ENCODE measurements at regions not wholly inside any gene's neighbourhood (a gene's known extent, or its start where the extent isn't known, plus 50 kb on each side); places are given as distances from the start of the nearest gene placed in this dataset. TPM values are rescaled to one million over a fixed set of nuclear protein-coding genes. Genes with fewer than 3 reads are reported as not detected.

DNA sequence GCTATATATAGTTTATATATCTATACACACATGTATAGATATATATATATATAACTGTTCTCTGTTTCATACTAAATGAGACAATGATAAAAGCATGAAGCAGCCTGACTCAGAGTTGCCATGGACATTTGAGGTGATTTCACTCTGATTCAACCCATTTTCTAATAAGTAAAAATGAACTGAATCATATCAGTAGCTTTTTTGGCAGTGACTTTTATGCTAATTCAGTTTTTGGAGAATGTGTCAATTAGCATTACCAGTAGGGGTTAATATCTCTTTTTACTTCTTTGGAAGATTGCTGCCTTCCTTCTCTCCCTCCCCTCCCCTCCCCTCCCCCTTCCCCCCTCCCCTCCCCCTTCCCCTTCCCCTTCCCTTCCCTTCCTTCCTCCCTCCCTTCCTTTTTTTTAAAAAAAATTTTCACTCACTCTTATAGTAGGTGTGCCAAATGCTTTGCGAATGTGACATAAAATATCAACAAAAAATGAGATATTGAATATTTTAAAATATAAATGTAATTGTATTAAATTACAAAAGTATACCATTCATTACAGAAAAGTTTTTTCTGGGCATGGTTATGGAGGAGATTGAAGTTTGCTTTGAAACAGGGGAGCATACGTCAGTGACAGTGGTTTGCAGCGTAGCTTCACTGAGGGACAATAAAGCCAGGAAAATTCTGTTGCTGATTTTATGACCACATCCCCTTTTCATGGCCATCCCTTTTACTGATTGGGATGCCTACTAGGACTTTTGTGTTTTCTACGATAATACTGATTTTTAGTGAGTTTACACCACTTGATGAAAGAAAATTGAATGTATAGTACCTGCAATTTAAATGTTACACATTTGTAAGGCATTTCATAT is 64.0 kb upstream of the KLF6 start:
- DNase-seq (no peak), ATAC-seq (ENCODE audit: poor library complexity) (no peak)
- intact Hi-C loops (cut with DNase I), result no loop called here

DNA sequence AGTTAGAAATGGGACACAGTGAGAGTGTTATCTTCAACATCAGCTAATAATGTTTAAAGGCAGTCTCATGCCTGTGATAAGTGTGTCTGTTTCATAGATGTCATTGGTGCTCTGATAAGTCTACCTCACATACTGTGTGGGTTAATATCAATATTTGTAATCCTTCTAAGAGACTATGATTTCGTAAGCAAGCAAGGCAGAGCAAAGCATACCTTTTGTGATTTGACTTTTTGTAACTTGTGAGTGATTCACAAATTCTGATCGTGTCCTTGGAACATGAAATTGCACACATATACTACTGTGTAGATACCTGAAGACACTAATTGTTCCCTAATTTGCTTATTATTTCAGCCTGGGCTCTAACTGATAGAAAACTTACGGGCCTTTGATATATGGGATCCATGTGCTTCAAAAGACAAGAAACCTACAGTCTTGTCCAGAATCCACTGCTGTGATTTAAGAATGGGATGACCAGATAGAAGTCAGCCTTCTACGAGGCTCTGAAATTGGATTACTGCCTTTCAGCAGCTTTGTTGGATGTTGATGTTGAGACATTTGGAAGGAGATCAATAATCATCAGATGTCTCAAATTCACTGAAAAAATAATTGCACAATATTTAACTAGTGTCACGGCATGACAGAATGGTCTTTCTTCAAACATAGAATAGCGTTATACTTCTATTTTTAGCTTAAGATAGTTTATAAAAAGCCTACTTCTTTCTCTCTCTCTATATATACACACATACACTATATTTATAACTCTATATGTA is 63.2 kb upstream of the KLF6 start:
- intact Hi-C loops (cut with DNase I), result no loop called here
- DNase-seq, result no peak
- ATAC-seq (ENCODE audit: poor library complexity), result no peak

DNA sequence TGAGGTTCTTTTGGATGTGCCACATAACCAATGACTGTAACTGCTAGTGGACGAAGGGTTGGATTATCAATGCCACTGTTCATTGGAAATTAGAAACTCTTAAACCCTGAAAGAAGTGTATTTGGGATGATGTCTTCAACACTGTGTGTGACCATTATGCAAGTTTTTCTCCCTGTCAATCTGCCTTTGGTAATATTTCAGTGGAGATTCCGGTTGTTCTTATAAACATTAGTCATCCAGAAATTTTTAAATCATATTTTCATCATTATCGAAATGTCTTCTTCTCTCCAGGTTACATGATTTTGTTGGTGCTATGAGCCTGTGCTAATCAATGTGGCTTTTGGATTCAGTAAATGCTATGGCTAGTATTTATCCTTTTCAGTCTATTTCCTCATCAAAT is 61.7 kb upstream of the KLF6 start:
- intact Hi-C loops (cut with DNase I), result no loop called here
- no peak for DNase-seq
- ATAC-seq (ENCODE audit: poor library complexity), result no peak

DNA sequence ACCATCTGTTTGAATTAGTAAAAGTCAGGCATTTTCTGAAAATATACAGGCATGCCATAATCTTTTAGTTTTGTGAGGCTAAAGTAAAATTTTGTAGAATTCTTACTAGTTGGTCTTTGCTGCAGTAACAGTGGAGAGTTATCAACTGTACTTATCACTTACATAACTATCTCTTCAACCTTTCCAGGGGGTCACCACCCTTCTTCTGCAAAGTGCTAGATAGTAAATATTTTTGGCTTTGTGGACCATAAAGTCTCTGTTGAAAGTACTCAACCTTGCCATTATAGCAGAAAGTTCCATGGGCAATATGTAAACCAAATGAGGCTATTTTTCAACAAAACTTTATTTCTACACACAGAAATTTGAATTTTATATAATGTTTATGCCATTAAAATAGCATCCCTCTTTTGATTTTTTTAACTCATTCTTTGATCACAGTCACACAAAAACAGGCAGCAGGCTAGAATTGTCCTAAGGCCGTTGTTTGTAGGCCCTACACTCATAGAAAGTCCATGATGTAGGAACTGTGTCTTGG is 59.5 kb upstream of the KLF6 start:
- DNase-seq, result no peak
- ATAC-seq (ENCODE audit: poor library complexity), result no peak
- intact Hi-C loops (cut with DNase I), result no loop called here

DNA sequence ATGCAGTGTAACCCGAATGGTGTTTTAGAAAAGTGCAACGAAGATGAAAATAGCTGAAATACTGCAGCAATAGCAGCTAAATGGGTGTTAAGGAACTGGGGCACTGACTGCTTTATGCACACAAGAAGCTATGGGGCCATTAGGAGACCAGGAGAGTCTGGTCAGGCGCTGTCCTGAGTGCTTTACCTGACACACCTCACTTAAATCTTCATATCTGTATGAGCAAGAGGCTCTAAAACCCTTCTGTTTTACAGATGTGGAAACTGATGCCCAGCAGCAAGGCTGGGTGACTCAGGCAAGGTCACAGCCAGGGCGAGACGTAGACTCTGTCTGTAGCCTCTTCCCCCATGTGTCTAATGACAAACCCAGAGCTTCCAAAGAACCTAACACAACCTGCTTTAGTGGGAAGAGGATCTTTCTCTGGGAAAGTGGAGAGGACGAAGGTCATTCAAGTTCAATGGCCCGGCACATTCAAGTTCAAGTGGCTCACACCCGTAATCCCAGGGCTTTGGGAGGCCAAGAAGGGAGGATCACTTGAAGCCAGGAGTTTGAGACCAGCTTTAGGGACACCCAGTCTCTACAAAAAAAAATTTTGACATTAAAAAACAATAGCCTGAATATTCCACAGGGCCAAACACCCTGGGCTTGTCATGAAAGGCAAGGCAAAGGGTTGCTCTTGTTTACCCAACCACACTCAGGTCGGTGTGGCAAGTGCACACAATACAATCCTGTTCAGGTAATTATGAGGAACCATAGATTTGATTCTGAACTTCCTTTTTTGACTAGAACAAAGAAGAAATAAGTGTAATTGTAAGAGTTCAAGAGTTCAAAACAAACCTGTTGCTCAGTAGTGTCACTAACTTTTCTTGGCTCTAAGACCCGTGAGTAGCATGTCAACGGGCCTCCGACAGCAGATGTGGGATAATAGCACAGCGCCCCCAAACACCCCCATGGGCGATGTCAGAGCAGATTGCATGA is 53.7 kb upstream of the KLF6 start:
- DNase-seq (no peak), ATAC-seq (ENCODE audit: poor library complexity) (no peak)
- intact Hi-C loops (cut with DNase I), result no loop called here

DNA sequence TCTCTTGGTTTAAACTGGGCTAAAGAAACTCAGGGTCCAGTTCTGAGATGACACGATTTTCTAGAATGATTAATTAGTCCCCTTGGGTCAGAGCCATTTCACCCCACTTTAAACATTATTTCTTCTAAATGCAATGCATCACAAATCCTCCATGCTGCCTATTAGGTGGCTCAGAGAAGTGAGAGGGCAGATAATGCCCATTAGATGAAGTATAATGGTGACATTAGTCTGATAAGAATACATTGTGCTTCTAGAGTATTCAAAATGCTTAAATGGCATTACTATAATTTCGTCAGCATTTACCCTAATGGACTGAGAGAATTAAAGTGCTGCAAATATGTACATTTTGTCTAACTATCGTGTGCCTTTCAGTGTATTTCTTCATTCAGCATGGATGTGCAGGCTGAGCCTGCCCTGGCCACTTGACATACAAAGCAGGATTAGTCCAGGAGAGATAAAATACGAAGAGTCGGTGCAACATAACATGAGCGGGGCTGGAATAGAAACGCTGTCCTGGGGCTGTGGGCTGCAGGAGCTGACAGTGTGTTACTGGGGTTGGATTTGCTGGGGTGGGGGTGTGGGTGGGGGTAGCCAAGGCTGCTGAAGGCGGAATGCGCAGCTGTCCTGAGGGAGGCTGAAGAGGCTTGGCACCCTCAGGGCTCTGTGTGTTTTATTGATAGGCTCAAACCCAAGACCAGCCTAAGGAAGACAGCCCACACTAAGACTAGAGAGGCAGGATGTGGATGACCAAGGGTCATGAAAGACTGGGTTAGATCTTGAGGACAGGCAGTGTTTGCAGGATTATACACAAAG is 52.8 kb upstream of the KLF6 start:
- ATAC-seq (ENCODE audit: poor library complexity), result peak; percentile 54
- intact Hi-C loops (cut with DNase I), result no loop called here
- no peak for DNase-seq

DNA sequence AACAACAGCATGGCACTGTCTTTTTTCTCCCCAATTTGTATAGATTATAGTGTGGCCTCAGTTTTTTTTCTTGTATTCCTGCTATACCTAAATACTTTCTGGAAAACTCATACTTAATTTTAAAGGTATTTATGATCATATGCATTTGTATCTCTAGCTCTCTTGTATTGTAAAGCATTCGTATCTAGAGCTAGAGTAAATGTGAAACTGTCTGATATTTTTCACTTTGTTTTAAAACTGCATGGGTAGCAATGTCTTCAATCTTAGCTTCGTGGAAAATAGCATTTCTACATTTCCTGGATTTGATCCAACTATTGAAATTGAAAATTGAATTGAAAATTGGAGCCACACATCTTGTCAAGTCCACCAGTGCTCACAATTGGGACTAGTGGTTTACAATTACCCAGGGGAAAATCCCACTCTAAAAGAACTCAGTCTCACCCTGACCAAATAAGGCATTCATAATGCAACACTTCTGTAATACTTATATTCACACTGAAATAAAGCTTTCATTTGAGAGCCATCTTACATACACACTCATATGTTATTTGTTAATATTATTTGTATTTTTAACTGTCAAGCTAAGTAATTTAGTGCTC is 51.3 kb upstream of the KLF6 start:
- intact Hi-C loops (cut with DNase I), result no loop called here
- DNase-seq (no peak), ATAC-seq (ENCODE audit: poor library complexity) (no peak)

DNA sequence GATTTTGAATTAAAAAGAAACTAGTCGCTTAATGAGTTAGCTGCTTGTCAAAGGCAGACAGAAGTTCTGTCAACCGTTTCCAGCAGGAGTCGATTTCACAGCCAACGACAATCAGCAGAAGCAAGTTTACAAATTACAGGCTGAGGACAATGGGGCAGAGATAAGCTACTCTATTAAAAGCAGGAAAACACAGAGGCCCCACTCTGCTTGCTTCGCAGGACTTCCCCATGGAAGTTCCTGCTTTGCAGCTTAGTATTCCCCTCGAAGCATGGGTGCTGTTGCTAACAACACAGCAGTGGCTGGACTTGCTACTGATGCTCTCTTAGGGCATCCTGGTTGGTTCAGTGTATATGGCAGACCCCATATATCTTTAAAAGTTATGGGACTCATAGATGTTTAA is 50.8 kb upstream of the KLF6 start:
- intact Hi-C loops (cut with DNase I), result no loop called here
- peak; percentile 81 for ATAC-seq (ENCODE audit: poor library complexity)

DNA sequence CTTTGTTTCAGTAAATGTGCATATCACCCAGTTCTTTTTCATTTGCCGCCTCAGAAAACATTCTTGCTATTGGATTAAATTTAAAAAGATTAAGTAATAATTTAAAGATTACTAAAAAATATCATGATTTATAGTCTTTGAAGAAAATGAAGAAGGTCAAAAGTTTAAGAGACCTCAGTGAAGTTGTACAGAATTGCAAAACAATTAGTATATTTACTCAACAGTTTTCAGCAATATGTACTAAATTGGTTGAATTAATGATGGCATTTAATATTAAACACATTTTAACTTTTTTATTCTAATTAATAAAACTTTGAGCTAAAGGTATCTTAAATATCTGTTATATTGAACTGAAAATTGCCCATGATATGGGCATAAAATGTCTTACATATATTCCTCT is 49.9 kb upstream of the KLF6 start:
- no peak for DNase-seq
- intact Hi-C loops (cut with DNase I), result no loop called here
- no peak for ATAC-seq (ENCODE audit: poor library complexity)

More for the DNA sequence above, 50.8 kb upstream of the KLF6 start:
- no peak for DNase-seq

Small RNA genes in the stretch of these regions (microRNA-seq; reads per million reads assigned to microRNA genes)
- not detected for gene MIR6078
